ENCODE measurements at regions not wholly inside any gene's neighbourhood (a gene's known extent, or its start where the extent isn't known, plus 50 kb on each side); places are given as distances from the start of the nearest gene placed in this dataset.

DNA sequence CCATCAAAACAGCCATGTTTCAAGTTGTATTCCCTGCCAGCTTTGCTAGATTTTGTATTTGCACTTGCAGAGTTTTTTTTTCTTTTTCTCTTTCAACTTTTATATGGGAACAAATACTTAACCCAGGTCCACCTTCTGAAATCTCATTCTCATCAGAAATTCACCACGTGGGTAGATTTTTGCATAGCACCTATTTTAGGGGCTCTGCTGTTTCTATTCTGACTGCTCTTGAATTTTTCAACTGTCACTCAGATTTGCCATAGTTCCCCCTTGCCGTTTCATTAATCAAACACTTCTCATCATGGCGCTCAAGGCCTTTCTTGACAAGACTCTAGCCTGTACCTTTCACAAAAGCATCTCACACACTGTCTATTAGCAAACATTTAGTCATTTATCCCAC is 767.2 kb downstream of the VRK1 start:
- no peak for TF ChIP-seq EZH2 (IDR thresholded peaks at IDR 0.05; ENCODE audit: borderline replicate concordance, low read length)
- TF ChIP-seq, protein P1, sequence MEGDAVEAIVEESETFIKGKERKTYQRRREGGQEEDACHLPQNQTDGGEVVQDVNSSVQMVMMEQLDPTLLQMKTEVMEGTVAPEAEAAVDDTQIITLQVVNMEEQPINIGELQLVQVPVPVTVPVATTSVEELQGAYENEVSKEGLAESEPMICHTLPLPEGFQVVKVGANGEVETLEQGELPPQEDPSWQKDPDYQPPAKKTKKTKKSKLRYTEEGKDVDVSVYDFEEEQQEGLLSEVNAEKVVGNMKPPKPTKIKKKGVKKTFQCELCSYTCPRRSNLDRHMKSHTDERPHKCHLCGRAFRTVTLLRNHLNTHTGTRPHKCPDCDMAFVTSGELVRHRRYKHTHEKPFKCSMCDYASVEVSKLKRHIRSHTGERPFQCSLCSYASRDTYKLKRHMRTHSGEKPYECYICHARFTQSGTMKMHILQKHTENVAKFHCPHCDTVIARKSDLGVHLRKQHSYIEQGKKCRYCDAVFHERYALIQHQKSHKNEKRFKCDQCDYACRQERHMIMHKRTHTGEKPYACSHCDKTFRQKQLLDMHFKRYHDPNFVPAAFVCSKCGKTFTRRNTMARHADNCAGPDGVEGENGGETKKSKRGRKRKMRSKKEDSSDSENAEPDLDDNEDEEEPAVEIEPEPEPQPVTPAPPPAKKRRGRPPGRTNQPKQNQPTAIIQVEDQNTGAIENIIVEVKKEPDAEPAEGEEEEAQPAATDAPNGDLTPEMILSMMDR (conservative IDR thresholded peaks at IDR 0.05 in 1 of 2, IDR thresholded peaks at IDR 0.05 in 1 of 2; ENCODE audit: extremely low read depth in 1 of 2, insufficient read depth in 1 of 2, low read depth in 1 of 2, low read length in 2 of 2) = no peak

All from mammary epithelial cell (primary cell).